NCI-H1694 (cell line): ENCODE measurements at regions not wholly inside any gene's neighbourhood (a gene's known extent, or its start where the extent isn't known, plus 50 kb on each side); places are given as distances from the start of the nearest gene placed in this dataset.
"Not testable (repeated sequence)": the region's sequence is repeated elsewhere in the genome, so short reads cannot be mapped to it uniquely, and the experiment has no call there.

Source experiments
- DNase-seq: peaks from one replicate; lab custom pipeline; 2025; lab: John Stamatoyannopoulos, UW

GRCh38 chr6:144359783-144360182 lies 74.6 kb downstream of the UTRN start:
- no peak for DNase-seq

GRCh38 chr6:144360401-144360800 lies 75.3 kb downstream of the UTRN start:
- no peak for DNase-seq

GRCh38 chr6:144361016-144361415 lies 75.9 kb downstream of the UTRN start:
- DNase-seq = no peak

- no peak for DNase-seq
Observed at GRCh38 chr6:144362042-144363018, 77.2 kb downstream of the UTRN start.

- no peak for DNase-seq
Observed at GRCh38 chr6:144364208-144364720, 79.1 kb downstream of the UTRN start.

- no peak for DNase-seq
Observed at GRCh38 chr6:144364782-144365181, 79.6 kb downstream of the UTRN start.

GRCh38 chr6:144365271-144365670 lies 80.1 kb downstream of the UTRN start:
- no peak for DNase-seq

- DNase-seq = not testable (repeated sequence)
Observed at GRCh38 chr6:144369696-144370095, 84.6 kb downstream of the UTRN start.

- DNase-seq = no peak
Observed at GRCh38 chr6:144372116-144372515, 87.0 kb downstream of the UTRN start.

GRCh38 chr6:144372611-144373594 lies 87.8 kb downstream of the UTRN start:
- DNase-seq = no peak

- not testable (repeated sequence) for DNase-seq
Observed at GRCh38 chr6:144374525-144374924, 89.4 kb downstream of the UTRN start.

- DNase-seq = no peak
Observed at GRCh38 chr6:144377586-144378210, 92.6 kb downstream of the UTRN start.

- no peak for DNase-seq
Observed at GRCh38 chr6:144378437-144378836, 93.3 kb downstream of the UTRN start.

- no peak for DNase-seq
Observed at GRCh38 chr6:144379356-144379755, 94.2 kb downstream of the UTRN start.

GRCh38 chr6:144381499-144381898 lies 96.4 kb downstream of the UTRN start:
- not testable (repeated sequence) for DNase-seq

- no peak for DNase-seq
Observed at GRCh38 chr6:144383336-144383735, 98.2 kb downstream of the UTRN start.

GRCh38 chr6:144384427-144384826 lies 99.3 kb downstream of the UTRN start:
- DNase-seq = no peak

GRCh38 chr6:144389474-144389873 lies 104.3 kb downstream of the UTRN start:
- not testable (repeated sequence) for DNase-seq

- DNase-seq = no peak
Observed at GRCh38 chr6:144390202-144390601, 105.1 kb downstream of the UTRN start.

GRCh38 chr6:144390886-144391285 lies 105.8 kb downstream of the UTRN start:
- DNase-seq = no peak

- no peak for DNase-seq
Observed at GRCh38 chr6:144392536-144392935, 107.4 kb downstream of the UTRN start.

- DNase-seq = no peak
Observed at GRCh38 chr6:144394210-144394609, 109.1 kb downstream of the UTRN start.
